GM12878 (cell line): ENCODE measurements at regions not wholly inside any gene's neighbourhood (a gene's known extent, or its start where the extent isn't known, plus 50 kb on each side); places are given as distances from the start of the nearest gene placed in this dataset.

Experiments used
- ATAC-seq: fragments of 200-7000 bp; cut with Tn5 transposase; 3 replicates; pipeline ENCODE4 v1.9.1; 2020; ENCODE audit warnings: mild to moderate bottlenecking, moderate library complexity
- BruUV-seq: library from RNA; stranded (reverse); fragments of 400-500 nt; replicated peaks from 2 replicates; lab custom pipeline; 2021; lab: Mats Ljungman, UMichigan
- CTCF ChIA-PET: fragments of 300-600 bp; sonication (Branson Sonifier 250); formaldehyde crosslinking; extraction: SDS; loops from one replicate; lab custom pipeline; 2021; ENCODE audit warnings: inconsistent platforms; lab: Yijun Ruan, JAX
- POLR2A ChIA-PET: fragments of 350-600 bp; formaldehyde crosslinking; extraction: SDS; loops from one replicate; lab custom pipeline; 2021; ENCODE audit warnings: inconsistent platforms; lab: Charles Lee
- RAD21 ChIA-PET: fragments of 300-600 bp; sonication (Branson Sonifier 250); formaldehyde crosslinking; loops from one replicate; lab custom pipeline; 2023; ENCODE audit warnings: antibody characterized with exemption; ENCODE audit not compliant: unreplicated experiment; lab: Charles Lee
- SMC1A ChIA-PET: fragments of 300-600 bp; sonication (Branson Sonifier 250); formaldehyde crosslinking; loops from one replicate; lab custom pipeline; 2023; ENCODE audit not compliant: unreplicated experiment, uncharacterized antibody; lab: Charles Lee
- DNase-seq: peaks from one replicate; pipeline ENCODE4 v3.0.0-alpha.2; 2011; ENCODE audit warnings: low read depth, low spot score
- FAIRE-seq: peaks from 3 replicates; lab custom pipeline; 2011; peaks lifted over from hg19 to GRCh38; lab: Jason Lieb, UNC
- H2AFZ ChIP-seq: 2 replicates; pipeline ENCODE4 v1.6.0; 2011; ENCODE audit warnings: low read depth, low read length, control low read depth; ENCODE audit not compliant: control insufficient read depth
- H3K27ac ChIP-seq: 2 replicates; pipeline ENCODE4 v1.5.1; 2011; ENCODE audit warnings: control low read depth; ENCODE audit not compliant: control insufficient read depth, insufficient read depth
- H3K27me3 ChIP-seq, 2 experiments: replicated peaks in 1 of 2; 2 replicates each; pipeline versions ENCODE4 v1.6.0 to v1.6.1; 2011; ENCODE audit warnings: low read length in 1 of 2; ENCODE audit not compliant: control insufficient read depth in 2 of 2, insufficient read depth in 2 of 2
- H3K36me3 ChIP-seq, 2 experiments: 2 replicates each; pipeline ENCODE4 v1.5.1; 2011; ENCODE audit warnings: low read length in 1 of 2; ENCODE audit not compliant: control insufficient read depth in 2 of 2, insufficient read depth in 2 of 2
- H3K4me1 ChIP-seq: 2 replicates; pipeline ENCODE4 v1.6.1; 2011; ENCODE audit warnings: mild to moderate bottlenecking, low read length, moderate library complexity, mixed read lengths; ENCODE audit not compliant: control insufficient read depth, insufficient read depth
- H3K4me2 ChIP-seq: 2 replicates; pipeline ENCODE4 v1.6.0; 2011; ENCODE audit warnings: control low read depth; ENCODE audit not compliant: control insufficient read depth, insufficient read depth
- H3K4me3 ChIP-seq: fragments of 200-600 bp; sonication (generic); 2 replicates; pipeline ENCODE4 v1.5.1; 2016
- H3K79me2 ChIP-seq: 2 replicates; pipeline ENCODE4 v1.6.0; 2011; ENCODE audit warnings: low read length; ENCODE audit not compliant: control insufficient read depth, insufficient read depth
- H3K9ac ChIP-seq: 2 replicates; pipeline ENCODE4 v1.8.0; 2011; ENCODE audit warnings: low read length, control low read depth, mixed read lengths; ENCODE audit not compliant: control insufficient read depth, insufficient read depth
- H3K9me3 ChIP-seq: replicated peaks from 3 replicates; pipeline ENCODE4 v1.5.1; 2011; ENCODE audit warnings: mild to moderate bottlenecking, low read length; ENCODE audit not compliant: control insufficient read depth, insufficient read depth
- H4K20me1 ChIP-seq: 2 replicates; pipeline ENCODE4 v1.6.0; 2011; ENCODE audit not compliant: control insufficient read depth, insufficient read depth
- NR2C2 ChIP-seq: IDR thresholded peaks from 2 replicates; pipeline ENCODE4 v1.6.1; 2011; ENCODE audit warnings: borderline replicate concordance, low read depth; ENCODE audit not compliant: control insufficient read depth, insufficient read length
- TCF12 ChIP-seq: IDR thresholded peaks from 2 replicates; pipeline ENCODE4 v1.6.1; 2011; ENCODE audit warnings: low read depth, mild to moderate bottlenecking, low read length
- WGBS: methylation state at CpG from one replicate; pipeline ENCODE4 v1.1.6; 2016; ENCODE audit warnings: low lambda C conversion rate; ENCODE audit not compliant: insufficient replicate concordance, insufficient coverage; ENCODE audit errors: missing lambda C conversion rate; 5-methylcytosine and 5-hydroxymethylcytosine counted together
- in situ Hi-C: fragments of 300-500 bp; cut with MboI; formaldehyde crosslinking; loops from 9 replicates; pipeline ENCODE4 v1.14.3; 2018; ENCODE audit warnings: mixed read lengths
- intact Hi-C: fragments of 100-400 bp; cut with micrococcal nuclease; formaldehyde crosslinking; loops from one replicate; pipeline ENCODE4 v1.14.2; 2022; ENCODE audit not compliant: unreplicated experiment
- TF ChIP-seq, protein P1 (sequence below): fragments of 150-350 bp; IDR thresholded peaks from 2 replicates; pipeline ENCODE4 v1.6.1; 2016; ENCODE audit warnings: low read depth, low read length
- TF ChIP-seq, protein P2 (sequence below): fragments of 450-650 bp; IDR thresholded peaks from 2 replicates; pipeline ENCODE4 v1.6.1; 2017; ENCODE audit warnings: mild to moderate bottlenecking, moderate library complexity
- TF ChIP-seq, protein P3 (sequence below): IDR thresholded peaks from 2 replicates; pipeline ENCODE4 v1.6.1; 2011; ENCODE audit warnings: borderline replicate concordance, low read depth, mild to moderate bottlenecking, moderate library complexity, low read length; ENCODE audit not compliant: insufficient read depth, poor library complexity, severe bottlenecking

- intact Hi-C loops = no loop called here
- no peak overlapping the region for H3K4me2 ChIP-seq
- no peak for DNase-seq
- H3K9me3 ChIP-seq = no peaks in the 10 kb centered on the region
- H3K79me2 ChIP-seq = no peaks in the 10 kb centered on the region
- SMC1A ChIA-PET = no interaction called here
- H3K27ac ChIP-seq = no peak overlapping the region
- no peaks in the 10 kb centered on the region for H3K36me3 ChIP-seq
- H2AFZ ChIP-seq = no peak overlapping the region
- no peaks in the 10 kb centered on the region for H3K4me1 ChIP-seq
- TF ChIP-seq, protein P1, sequence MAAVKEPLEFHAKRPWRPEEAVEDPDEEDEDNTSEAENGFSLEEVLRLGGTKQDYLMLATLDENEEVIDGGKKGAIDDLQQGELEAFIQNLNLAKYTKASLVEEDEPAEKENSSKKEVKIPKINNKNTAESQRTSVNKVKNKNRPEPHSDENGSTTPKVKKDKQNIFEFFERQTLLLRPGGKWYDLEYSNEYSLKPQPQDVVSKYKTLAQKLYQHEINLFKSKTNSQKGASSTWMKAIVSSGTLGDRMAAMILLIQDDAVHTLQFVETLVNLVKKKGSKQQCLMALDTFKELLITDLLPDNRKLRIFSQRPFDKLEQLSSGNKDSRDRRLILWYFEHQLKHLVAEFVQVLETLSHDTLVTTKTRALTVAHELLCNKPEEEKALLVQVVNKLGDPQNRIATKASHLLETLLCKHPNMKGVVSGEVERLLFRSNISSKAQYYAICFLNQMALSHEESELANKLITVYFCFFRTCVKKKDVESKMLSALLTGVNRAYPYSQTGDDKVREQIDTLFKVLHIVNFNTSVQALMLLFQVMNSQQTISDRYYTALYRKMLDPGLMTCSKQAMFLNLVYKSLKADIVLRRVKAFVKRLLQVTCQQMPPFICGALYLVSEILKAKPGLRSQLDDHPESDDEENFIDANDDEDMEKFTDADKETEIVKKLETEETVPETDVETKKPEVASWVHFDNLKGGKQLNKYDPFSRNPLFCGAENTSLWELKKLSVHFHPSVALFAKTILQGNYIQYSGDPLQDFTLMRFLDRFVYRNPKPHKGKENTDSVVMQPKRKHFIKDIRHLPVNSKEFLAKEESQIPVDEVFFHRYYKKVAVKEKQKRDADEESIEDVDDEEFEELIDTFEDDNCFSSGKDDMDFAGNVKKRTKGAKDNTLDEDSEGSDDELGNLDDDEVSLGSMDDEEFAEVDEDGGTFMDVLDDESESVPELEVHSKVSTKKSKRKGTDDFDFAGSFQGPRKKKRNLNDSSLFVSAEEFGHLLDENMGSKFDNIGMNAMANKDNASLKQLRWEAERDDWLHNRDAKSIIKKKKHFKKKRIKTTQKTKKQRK = no peak
- TF ChIP-seq, protein P2, sequence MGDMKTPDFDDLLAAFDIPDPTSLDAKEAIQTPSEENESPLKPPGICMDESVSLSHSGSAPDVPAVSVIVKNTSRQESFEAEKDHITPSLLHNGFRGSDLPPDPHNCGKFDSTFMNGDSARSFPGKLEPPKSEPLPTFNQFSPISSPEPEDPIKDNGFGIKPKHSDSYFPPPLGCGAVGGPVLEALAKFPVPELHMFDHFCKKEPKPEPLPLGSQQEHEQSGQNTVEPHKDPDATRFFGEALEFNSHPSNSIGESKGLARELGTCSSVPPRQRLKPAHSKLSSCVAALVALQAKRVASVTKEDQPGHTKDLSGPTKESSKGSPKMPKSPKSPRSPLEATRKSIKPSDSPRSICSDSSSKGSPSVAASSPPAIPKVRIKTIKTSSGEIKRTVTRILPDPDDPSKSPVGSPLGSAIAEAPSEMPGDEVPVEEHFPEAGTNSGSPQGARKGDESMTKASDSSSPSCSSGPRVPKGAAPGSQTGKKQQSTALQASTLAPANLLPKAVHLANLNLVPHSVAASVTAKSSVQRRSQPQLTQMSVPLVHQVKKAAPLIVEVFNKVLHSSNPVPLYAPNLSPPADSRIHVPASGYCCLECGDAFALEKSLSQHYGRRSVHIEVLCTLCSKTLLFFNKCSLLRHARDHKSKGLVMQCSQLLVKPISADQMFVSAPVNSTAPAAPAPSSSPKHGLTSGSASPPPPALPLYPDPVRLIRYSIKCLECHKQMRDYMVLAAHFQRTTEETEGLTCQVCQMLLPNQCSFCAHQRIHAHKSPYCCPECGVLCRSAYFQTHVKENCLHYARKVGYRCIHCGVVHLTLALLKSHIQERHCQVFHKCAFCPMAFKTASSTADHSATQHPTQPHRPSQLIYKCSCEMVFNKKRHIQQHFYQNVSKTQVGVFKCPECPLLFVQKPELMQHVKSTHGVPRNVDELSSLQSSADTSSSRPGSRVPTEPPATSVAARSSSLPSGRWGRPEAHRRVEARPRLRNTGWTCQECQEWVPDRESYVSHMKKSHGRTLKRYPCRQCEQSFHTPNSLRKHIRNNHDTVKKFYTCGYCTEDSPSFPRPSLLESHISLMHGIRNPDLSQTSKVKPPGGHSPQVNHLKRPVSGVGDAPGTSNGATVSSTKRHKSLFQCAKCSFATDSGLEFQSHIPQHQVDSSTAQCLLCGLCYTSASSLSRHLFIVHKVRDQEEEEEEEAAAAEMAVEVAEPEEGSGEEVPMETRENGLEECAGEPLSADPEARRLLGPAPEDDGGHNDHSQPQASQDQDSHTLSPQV = no peak
- no peak for TF ChIP-seq NR2C2
- TF ChIP-seq, protein P3, sequence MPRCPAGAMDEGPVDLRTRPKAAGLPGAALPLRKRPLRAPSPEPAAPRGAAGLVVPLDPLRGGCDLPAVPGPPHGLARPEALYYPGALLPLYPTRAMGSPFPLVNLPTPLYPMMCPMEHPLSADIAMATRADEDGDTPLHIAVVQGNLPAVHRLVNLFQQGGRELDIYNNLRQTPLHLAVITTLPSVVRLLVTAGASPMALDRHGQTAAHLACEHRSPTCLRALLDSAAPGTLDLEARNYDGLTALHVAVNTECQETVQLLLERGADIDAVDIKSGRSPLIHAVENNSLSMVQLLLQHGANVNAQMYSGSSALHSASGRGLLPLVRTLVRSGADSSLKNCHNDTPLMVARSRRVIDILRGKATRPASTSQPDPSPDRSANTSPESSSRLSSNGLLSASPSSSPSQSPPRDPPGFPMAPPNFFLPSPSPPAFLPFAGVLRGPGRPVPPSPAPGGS = no peak
- no peak for TF ChIP-seq TCF12
- in situ Hi-C loops = no loop called here
- no peak for ATAC-seq
- FAIRE-seq = no peak
- WGBS = 37% methylated on average over 12 of the region's 12 CpGs
- H4K20me1 ChIP-seq = no peaks in the 10 kb centered on the region
- no peak overlapping the region for H3K4me3 ChIP-seq
- no peak overlapping the region for H3K9ac ChIP-seq
- H3K27me3 ChIP-seq = no peaks in the 10 kb centered on the region
- POLR2A ChIA-PET = no interaction called here
- CTCF ChIA-PET = no interaction called here
- RAD21 ChIA-PET = no interaction called here
- BruUV-seq = no TSS peak
These were observed 123.1 kb downstream of the TPRA1 start for GRCh38 chr3:127467391-127467790.
